Erythroblast (primary cell): ENCODE measurements at regions not wholly inside any gene's neighbourhood (a gene's known extent, or its start where the extent isn't known, plus 50 kb on each side); places are given as distances from the start of the nearest gene placed in this dataset.
"Not testable (repeated sequence)": the region's sequence is repeated elsewhere in the genome, so short reads cannot be mapped to it uniquely, and the experiment has no call there.

Experiments used
- GATA1 ChIP-seq: IDR thresholded peaks from 2 replicates; pipeline ENCODE4 v1.6.1; 2011; ENCODE audit warnings: low read depth, mild to moderate bottlenecking, control low read depth, low read length, moderate library complexity
- POLR2A ChIP-seq: IDR thresholded peaks from 2 replicates; pipeline ENCODE4 v1.6.1; 2011; ENCODE audit warnings: mild to moderate bottlenecking, low read length

DNA sequence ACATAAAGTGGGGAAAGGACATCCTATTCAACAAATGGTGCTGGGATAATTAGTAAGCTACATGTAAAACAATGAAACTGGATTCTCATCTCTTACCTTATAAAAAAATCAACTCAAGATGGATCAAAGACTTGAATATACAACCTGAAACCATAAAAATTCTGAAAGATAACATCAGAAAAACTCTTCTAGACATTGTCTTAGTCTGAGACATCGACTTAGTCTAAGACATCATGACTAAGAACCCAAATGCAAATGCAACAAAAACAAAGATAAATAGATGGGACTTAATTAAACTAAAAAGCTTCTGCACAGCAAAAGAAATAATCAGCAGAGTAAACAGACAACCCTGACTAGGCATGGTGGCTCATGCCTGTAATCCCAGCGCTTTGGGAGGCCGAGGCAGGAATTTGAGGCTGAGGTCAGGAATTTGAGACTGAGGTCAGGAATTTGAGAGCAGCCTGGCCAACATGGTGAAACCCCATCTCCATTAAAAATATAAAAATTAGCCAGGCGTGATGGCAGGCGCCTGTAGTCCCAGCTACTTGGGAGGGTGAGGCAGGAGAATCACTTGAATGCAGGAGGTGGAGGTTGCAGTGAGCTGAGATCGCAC is 54.8 kb upstream of the PSME4 start:
- not testable (repeated sequence) for TF ChIP-seq POLR2A, GATA1
